HG03354 (cell line): ENCODE measurements at regions not wholly inside any gene's neighbourhood (a gene's known extent, or its start where the extent isn't known, plus 50 kb on each side); places are given as distances from the start of the nearest gene placed in this dataset.
A peak's percentile ranks its signal among the peaks of the same experiment; 100 is the strongest.
"Not testable (repeated sequence)": the region's sequence is repeated elsewhere in the genome, so short reads cannot be mapped to it uniquely, and the experiment has no call there.

ENCODE experiments used
- ATAC-seq: cut with Tn5 transposase; IDR thresholded peaks from one replicate; pipeline ENCODE4 v1.9.1; 2021; ENCODE audit warnings: mild to moderate bottlenecking; ENCODE audit not compliant: unreplicated experiment, poor library complexity, severe bottlenecking

GRCh38 chr6:102722086-102722485 lies 1328.6 kb downstream of the GRIK2 start:
- ATAC-seq: not testable (repeated sequence)

GRCh38 chr6:102717737-102718456 lies 1324.4 kb downstream of the GRIK2 start:
- ATAC-seq: no peak

DNA sequence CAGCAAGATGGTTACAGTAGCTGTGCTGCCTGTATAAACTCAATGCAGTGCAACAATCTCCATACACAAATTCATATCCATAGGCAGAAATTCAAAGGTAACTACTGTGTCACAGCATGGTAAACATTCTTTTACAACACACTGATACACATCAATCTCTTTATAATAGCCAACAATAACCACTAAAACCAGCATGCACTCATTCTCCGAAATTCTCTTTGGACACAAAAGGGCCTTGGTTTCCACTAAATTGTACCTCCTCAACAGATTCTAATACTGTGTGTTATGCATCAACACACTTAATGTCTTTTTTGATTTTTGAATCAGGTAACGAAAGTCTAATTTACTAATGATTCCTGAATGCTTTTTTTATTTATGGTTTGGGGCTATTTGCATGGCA lies 1323.7 kb downstream of the GRIK2 start:
- ATAC-seq: no peak

- no peak for ATAC-seq
These were observed 1307.5 kb downstream of the GRIK2 start for GRCh38 chr6:102701019-102701418.

GRCh38 chr6:102686461-102686860 lies 1293.0 kb downstream of the GRIK2 start:
- no peak for ATAC-seq

GRCh38 chr6:102680413-102680812 lies 1286.9 kb downstream of the GRIK2 start:
- no peak for ATAC-seq

DNA sequence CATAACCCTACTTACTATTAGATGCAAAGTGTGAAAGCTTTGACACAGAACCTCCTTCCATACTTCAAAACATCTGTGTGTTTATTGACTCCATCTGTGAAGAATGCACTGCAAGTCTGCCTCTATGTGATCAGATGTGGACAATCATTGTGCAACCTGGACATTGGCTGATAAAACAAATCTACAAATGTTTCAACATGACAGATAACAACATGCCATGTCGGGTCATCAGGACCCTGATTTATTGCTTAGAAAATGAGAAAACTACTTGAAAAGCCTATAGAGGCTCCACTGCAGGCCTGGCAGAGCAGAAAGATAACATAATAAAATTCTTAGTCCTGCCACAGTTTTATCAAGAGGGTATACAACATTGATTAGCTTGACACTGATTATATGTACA lies 1286.4 kb downstream of the GRIK2 start:
- no peak for ATAC-seq

GRCh38 chr6:102677225-102677624 lies 1283.7 kb downstream of the GRIK2 start:
- ATAC-seq: no peak

DNA sequence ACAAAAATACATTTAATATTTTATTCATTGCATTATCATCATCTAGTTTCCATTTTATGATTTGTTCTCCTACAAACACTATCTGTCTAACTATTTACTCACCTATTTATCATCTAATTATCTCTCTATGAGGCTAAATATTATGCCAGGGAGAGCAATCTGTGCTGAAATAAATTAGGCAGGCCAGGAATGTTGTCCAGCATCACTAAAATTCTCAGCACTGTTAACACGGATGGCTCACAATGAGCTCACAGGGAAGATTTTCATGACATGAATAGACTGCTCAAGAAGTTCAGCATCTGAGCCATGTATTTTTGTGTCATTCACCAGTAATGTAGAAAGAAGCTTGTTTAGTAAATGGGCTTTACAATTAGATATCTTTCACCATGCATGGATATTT lies 1277.2 kb downstream of the GRIK2 start:
- no peak for ATAC-seq

DNA sequence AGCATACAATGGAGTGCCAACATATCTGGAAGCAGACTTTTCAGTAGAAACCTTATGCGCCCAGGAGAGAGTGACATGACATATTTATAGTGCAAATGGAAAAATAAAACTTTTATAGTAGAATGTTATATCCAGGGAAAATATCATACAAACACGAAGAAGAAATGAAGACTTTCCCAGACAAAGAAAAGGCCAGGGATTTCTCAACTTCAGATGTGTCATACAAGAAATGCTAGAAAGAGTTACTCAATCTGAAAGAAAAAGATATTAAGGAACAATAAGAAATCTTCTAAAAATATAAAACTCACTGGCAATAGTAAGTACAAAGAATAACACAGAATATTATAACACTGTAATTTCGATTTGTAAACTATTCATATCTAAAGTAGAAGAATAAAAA lies 1269.3 kb downstream of the GRIK2 start:
- ATAC-seq: no peak

DNA sequence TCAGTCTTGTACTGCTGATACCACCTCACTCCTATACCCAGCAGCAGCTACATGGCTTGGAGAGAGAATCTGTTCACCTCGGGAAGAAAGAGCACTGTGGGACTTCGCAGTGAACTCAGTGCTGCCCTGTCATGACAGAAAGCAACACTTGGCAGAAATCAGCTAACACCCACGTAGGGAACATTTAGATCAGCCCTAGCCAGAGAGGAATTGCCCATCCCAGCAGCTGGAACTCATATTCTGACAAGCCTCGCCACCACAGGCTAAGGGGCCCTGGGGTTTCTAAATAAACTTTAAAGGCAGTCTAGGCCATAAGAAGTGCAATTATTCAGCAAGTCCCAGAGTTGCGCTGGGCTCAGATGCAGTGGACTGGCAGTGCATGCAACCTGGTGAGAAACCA lies 1266.8 kb downstream of the GRIK2 start:
- no peak for ATAC-seq

GRCh38 chr6:102655823-102656222 lies 1262.3 kb downstream of the GRIK2 start:
- ATAC-seq: no peak

DNA sequence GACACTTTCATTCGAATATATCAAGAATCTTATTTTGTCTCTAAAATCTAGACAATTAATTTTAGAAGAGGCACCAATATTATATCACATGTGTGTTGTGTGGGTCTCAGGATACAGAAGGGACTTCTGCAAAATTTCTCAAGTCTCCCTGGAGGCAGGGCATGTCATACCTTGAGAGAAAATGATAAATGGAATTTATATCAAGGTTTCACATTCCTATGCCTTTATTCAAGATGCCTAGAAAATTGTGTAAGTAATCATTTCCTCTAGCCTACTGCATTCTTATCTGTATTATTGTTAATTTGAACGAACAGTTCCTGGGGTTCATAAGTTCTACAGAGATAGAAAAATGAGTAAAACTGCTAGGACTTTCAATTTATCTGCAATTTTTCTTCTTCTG lies 1247.9 kb downstream of the GRIK2 start:
- ATAC-seq: no peak

DNA sequence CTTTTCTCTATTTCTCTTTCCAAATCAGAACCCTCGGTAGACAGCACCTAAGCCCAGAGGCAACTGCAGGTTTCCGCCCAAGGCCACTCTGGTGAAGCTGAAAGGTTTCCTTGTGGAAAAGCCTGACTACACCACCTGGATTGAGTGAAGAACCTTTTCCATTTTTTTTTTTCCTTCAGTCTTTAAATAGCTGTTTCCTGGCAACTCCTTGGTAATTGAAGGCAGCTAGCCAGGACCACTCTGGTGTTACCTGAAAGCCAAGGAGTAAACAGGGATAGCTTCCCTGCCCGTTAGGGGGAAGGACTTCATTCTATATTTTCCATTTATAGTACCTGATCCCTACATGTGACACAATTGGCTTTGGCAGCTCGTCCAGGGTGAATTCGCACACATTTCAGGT lies 1238.4 kb downstream of the GRIK2 start:
- ATAC-seq: no peak

DNA sequence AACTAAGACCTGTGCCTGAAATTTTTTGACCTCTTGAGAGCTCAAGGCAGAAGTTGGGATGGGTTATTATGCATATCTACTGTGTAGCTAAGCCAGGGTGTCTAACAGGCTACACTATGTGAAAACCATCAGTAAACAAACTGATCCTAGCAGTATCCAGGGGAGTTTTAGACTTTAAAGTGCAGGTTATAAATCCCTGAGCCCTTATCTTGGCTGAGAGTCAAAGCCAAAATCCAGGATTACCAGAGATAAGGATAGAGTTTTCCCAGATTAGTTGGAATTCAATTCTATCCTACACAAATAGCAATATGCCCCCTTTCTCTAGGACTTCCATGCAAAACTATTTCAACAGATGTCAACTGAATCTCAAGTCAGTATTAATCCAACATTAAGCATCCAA lies 1229.7 kb downstream of the GRIK2 start:
- no peak for ATAC-seq

- no peak for ATAC-seq
These were observed 1226.1 kb downstream of the GRIK2 start for GRCh38 chr6:102619585-102619984.

GRCh38 chr6:102582569-102582968 lies 1189.1 kb downstream of the GRIK2 start:
- no peak for ATAC-seq

DNA sequence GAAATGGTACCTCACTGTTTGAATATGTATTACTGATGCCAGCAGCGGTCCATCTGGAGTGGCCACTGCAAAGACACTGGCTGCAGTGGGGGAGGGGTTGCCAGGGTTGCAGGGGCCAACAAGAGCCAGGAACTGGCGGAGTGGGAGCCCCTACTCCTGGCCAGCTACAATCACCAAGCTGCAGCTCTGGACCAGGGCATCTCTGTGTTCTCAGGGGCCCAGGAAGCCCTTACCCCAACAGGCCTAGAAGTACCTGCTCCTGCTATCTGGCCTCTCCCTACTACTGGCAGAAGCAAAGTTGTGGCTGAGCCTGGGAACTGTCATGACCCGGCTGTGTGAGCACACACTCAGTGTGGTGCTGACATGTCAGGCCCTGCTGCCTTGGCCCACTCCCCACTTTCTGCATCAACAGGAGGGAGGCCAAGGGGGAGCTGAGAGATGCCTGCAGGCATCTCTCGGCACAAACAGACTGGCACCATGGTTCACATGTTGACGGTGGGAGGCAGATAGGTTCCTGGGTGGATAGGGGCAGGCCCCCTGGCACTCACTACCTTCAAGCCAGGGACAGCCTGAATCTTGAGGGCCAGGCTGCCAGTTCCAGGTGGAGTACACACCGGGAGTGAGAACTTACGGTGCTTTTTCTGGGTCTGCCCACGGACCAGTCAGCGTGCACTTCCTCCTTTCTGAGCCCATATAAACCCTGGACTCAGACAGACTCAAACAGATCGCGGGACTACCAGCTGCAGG lies 1188.0 kb downstream of the GRIK2 start:
- ATAC-seq: no peak

DNA sequence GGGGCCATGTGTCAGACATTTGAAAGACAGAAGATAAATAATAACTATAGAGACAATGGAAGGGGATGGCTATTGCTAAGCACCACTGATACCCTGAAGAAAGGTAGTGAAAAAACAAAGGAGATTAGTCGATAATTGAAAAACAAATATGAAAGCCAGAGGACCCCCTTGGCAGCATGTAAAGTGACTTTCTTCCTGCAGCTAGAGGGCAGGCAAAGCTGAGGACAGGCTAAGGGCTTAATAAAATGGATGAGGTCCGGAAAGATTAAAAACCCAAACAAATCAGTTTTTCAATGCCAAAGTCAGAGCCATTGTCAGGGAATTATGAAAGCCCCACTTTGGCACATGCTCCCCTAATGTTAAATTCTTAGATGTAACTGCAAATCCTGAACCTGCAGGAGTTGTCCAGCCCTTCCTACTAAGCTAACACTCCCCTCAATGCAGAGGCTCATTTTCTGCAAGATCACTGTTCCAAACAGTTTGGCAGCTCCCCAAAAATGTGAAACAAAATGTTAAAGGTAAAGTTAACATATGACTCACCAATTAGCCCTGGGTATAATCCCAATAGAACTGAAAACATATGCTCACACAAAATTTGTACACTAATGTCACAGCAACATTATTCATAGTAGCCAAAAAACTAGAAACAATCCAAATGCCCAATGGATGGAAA lies 1177.9 kb downstream of the GRIK2 start:
- ATAC-seq: no peak

GRCh38 chr6:102562713-102563112 lies 1169.2 kb downstream of the GRIK2 start:
- no peak for ATAC-seq

- ATAC-seq: peak; percentile 57
These were observed 1159.7 kb downstream of the GRIK2 start for GRCh38 chr6:102553214-102553613.
